ENCODE measurements at regions not wholly inside any gene's neighbourhood (a gene's known extent, or its start where the extent isn't known, plus 50 kb on each side); places are given as distances from the start of the nearest gene placed in this dataset.

- ChIA-PET POLR2A (no interaction called here), CTCF (no interaction called here)
- Histone ChIP-seq H2AFZ (ENCODE audit: insufficient read depth, low read depth, low read length, poor library complexity, severe bottlenecking) (no peak overlapping the region), H3K4me2 (replicated peaks; ENCODE audit: low read depth, low read length, poor library complexity, severe bottlenecking) (no peak overlapping the region), H3K79me2 (ENCODE audit: control insufficient read depth, insufficient read depth, low read length) (no peaks in the 10 kb centered on the region), H3K27ac (ENCODE audit: low read length in 2 of 2) (no peak overlapping the region), H3K4me1 (ENCODE audit: control insufficient read depth in 2 of 2, insufficient read depth in 2 of 2, low read length in 2 of 2) (no peaks in the 10 kb centered on the region), H4K20me1 (ENCODE audit: control insufficient read depth, insufficient read depth, low read length, poor library complexity, severe bottlenecking) (no peaks in the 10 kb centered on the region), H3K9me3 (ENCODE audit: control extremely low read depth in 1 of 3, control insufficient read depth in 2 of 3, insufficient read depth in 1 of 3, low read length in 2 of 3) (no peaks in the 10 kb centered on the region), H3K4me3 (ENCODE audit: control extremely low read depth in 1 of 5, extremely low read depth in 1 of 5, insufficient read depth in 1 of 5, low read depth in 2 of 5, low read length in 4 of 5) (no peak overlapping the region), H3K36me3 (replicated peaks in 1 of 2; ENCODE audit: control extremely low read depth in 1 of 2, control insufficient read depth in 1 of 2, extremely low read depth in 1 of 2, insufficient read depth in 2 of 2, low read length in 1 of 2) (no peaks in the 10 kb centered on the region), H3K27me3 (replicated peaks in 1 of 4; ENCODE audit: control extremely low read depth in 1 of 4, control insufficient read depth in 3 of 4, insufficient read depth in 4 of 4, low read length in 3 of 4) (no peaks in the 10 kb centered on the region), H3K9ac (ENCODE audit: low read length) (no peak overlapping the region)
- Mint-ChIP-seq H3K27me3 (peaks cover 9% of the 10 kb centered on the region), H3K4me1 (no peaks in the 10 kb centered on the region), H3K27ac (no peak overlapping the region), H3K9me3 (ENCODE audit: insufficient read depth) (no peaks in the 10 kb centered on the region), H3K4me3 (no peak overlapping the region)
- TF ChIP-seq CTCF (IDR thresholded peaks at IDR 0.05) (no peak), EZH2 (IDR thresholded peaks at IDR 0.05; ENCODE audit: borderline replicate concordance, insufficient read depth, low read depth, low read length, poor library complexity, severe bottlenecking) (no peak)
- intact Hi-C loops (cut with micrococcal nuclease): no loop called here
- no peak for DNase-seq
- 100% methylated on average over 1 of the region's 2 CpGs for WGBS (ENCODE audit: insufficient coverage)
- ATAC-seq (ENCODE audit: low read depth): no peak
These were observed 502.2 kb downstream of the ARL4A start for GRCh38 chr7:13189668-13190067.

DNA sequence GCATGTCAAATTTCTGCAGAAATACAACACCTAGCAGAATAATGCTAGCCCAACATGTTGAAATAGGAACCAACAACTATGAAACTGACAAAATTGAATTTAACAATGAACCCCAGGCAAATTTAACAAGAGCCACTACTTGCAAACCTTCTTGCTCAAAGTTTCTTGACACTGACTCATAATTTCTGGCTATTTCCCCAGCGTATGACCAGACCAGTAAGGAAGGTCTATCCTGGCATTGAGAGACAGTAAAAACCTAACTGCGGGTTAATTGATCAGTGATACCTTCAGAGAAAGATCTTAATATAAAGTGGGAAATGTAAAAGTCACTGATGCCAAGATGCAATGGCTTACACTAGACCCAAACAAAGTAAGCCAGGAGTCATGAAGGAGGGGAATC, 510.1 kb downstream of the ARL4A start:
- Histone ChIP-seq H3K27ac (ENCODE audit: low read length in 2 of 2) (no peak overlapping the region), H4K20me1 (ENCODE audit: control insufficient read depth, insufficient read depth, low read length, poor library complexity, severe bottlenecking) (no peaks in the 10 kb centered on the region), H3K9me3 (ENCODE audit: control extremely low read depth in 1 of 3, control insufficient read depth in 2 of 3, insufficient read depth in 1 of 3, low read length in 2 of 3) (no peaks in the 10 kb centered on the region), H3K79me2 (ENCODE audit: control insufficient read depth, insufficient read depth, low read length) (no peaks in the 10 kb centered on the region), H3K4me1 (ENCODE audit: control insufficient read depth in 2 of 2, insufficient read depth in 2 of 2, low read length in 2 of 2) (no peaks in the 10 kb centered on the region), H3K27me3 (replicated peaks in 1 of 4; ENCODE audit: control extremely low read depth in 1 of 4, control insufficient read depth in 3 of 4, insufficient read depth in 4 of 4, low read length in 3 of 4) (no peaks in the 10 kb centered on the region), H3K9ac (ENCODE audit: low read length) (no peak overlapping the region), H2AFZ (ENCODE audit: insufficient read depth, low read depth, low read length, poor library complexity, severe bottlenecking) (no peak overlapping the region), H3K4me2 (replicated peaks; ENCODE audit: low read depth, low read length, poor library complexity, severe bottlenecking) (no peak overlapping the region), H3K4me3 (ENCODE audit: control extremely low read depth in 1 of 5, extremely low read depth in 1 of 5, insufficient read depth in 1 of 5, low read depth in 2 of 5, low read length in 4 of 5) (no peak overlapping the region), H3K36me3 (replicated peaks in 1 of 2; ENCODE audit: control extremely low read depth in 1 of 2, control insufficient read depth in 1 of 2, extremely low read depth in 1 of 2, insufficient read depth in 2 of 2, low read length in 1 of 2) (no peaks in the 10 kb centered on the region)
- WGBS (ENCODE audit: insufficient coverage): no CpG with 5 or more reads among the region's 2 CpGs
- ChIA-PET POLR2A (no interaction called here), CTCF (no interaction called here)
- Mint-ChIP-seq H3K4me3 (no peak overlapping the region), H3K9me3 (ENCODE audit: insufficient read depth) (no peaks in the 10 kb centered on the region), H3K4me1 (no peaks in the 10 kb centered on the region), H3K27ac (no peak overlapping the region), H3K27me3 (peaks cover 3% of the 10 kb centered on the region)
- intact Hi-C loops (cut with micrococcal nuclease): no loop called here
- no peak for ATAC-seq (ENCODE audit: low read depth)
- no peak for DNase-seq
- TF ChIP-seq CTCF (IDR thresholded peaks at IDR 0.05) (no peak), EZH2 (IDR thresholded peaks at IDR 0.05; ENCODE audit: borderline replicate concordance, insufficient read depth, low read depth, low read length, poor library complexity, severe bottlenecking) (no peak)
